SIG-M5 treated with dmso at 0.1 percent for 504 hours (cell line): ENCODE measurements at regions not wholly inside any gene's neighbourhood (a gene's known extent, or its start where the extent isn't known, plus 50 kb on each side); places are given as distances from the start of the nearest gene placed in this dataset.
A peak's percentile ranks its signal among the peaks of the same experiment; 100 is the strongest.

ENCODE experiments used
- DNase-seq: peaks from one replicate; lab custom pipeline; 2025; ENCODE audit not compliant: unreplicated experiment; lab: John Stamatoyannopoulos, UW

DNA sequence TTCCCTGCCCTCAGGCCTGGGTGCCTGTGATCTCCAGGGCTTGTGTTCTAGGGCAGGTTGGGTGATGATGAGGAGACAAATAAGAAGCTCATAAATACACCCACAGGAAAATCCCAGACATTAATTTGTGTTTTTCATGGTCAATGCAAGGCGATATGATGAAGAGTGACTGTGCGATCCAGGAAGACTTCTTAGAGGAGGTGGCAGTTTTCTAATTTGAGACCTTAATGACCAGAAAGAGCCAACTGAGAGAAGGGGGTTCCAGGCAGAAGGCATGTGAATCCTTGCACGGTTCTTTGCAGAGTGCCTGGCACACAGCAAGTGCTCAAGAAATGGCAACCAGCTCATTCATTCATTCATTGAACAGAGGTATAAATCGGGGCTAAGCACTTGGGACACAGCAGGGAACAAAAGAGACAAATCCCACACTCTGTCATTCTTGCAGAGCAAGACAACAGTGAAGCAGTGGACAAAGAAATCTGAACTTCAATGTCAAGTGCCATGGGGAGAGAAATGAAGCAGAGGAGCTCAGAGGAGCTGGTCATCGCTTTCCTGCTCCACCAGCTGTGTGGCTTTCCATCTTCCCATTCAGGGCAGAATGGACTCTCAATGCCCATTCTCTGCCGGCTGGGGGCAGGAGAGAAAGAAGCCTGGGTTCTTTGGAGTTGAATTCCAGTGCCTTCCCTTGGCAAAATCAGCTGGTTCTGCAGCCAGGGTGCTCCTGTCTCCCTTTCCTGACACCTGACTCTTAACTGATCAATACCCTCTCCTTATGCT, 128.3 kb downstream of the AACS start:
- no peak for DNase-seq

DNA sequence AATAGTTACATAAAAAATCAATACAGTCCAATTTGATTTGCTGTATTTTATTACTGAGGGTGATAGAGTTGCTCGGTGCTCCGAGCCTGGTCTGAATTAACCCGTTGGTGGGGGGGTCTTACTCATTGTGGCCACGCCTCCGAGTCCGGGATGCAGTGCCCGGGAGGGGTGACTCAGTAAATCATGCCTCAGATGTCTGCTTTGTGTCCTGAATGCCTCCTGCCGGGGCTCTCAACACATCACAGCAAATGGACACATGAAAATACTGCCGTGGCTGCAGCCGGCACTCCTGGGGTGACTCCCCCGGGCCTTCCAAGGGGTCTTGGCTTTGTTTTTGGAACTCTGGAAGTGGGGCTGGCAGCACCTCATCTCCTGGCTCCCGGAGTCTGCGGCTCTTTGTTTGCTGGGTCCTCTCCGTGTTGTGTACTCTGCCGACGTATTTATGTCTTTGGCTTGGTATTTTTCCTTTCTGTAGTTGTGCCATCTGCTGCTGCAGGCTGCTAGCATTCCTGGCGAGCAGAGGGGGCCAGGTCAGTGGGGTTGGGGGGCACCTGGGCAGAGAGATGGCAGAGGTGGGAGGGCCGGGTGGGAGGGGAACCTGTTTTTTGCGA, 129.0 kb downstream of the AACS start:
- no peak for DNase-seq

DNA sequence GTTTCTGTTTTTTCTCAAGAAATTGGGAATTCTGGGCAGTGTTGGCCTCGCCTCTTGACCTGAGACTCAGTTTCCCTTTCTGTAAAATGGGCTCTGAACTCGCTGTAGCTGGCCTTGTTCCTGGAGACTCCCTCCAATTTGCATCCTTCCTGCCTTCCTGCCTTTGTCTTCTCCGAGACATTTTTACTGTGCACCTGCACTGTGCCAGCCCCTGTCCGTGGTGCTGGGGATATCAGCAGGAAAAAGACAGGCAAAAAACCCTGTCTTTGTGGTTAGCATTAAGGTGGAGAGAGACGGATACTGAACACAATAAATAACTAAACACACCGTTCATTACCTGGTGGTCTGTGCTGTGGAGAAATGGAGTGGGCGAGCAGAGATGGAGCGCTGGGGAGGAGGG, 129.8 kb downstream of the AACS start:
- DNase-seq, result no peak

DNA sequence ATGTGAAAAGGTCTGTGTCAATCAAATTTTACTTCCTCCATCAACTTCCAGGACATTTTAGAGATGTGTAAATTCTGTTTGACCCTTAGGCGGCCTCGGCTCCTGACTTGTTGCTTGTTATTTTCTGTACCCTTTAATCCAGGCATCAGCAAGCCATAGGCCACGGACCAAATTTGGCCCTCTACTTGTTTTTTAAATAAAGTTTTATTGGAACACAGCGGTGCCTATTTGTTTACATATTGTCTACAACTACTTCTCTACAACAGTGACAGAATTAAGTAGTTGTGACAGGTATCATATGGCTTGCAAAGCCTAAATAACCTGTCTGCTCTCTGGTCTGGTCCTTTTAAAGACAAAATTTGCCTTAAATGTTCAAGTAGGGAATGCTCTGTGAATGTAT, 132.1 kb downstream of the AACS start:
- no peak for DNase-seq

DNA sequence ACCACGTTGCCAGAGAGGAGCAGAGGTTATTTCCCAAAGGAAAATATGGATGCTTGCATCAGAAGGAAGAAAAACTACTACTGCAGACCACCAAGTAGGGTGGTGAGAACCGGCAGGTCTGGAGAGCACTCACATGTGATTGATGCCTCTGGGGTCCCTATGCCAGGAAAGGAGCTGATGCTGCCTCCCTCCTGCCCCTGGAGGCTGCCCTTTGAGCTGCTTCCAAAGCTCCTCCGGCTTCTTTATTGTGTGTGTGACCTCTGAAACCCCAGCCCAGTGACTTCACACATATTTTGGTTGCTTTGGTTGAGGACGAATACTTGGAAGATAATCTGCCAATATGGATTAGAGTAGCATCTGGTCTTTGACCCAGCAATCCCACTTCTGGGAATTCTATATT, 133.4 kb downstream of the AACS start:
- no peak for DNase-seq

DNA sequence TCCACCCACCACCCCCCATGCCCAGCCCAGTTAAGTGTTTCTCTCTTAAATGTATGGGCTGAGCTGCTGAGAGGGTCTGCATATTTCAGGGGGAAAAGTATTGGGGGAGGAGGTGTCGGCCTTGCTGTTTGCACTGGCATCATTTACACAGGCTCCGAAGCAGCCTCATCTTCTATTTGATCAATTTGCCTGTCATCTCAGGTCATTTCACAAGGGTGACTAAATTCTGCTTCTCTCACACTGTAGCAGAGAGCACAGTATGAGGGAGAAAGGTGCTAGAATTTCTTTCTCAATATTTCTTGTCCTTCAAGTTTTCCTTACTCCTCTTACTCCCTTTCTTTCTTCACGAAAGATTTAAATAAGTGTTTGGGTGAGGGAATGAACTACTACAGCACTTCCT, 135.9 kb downstream of the AACS start:
- no peak for DNase-seq

DNA sequence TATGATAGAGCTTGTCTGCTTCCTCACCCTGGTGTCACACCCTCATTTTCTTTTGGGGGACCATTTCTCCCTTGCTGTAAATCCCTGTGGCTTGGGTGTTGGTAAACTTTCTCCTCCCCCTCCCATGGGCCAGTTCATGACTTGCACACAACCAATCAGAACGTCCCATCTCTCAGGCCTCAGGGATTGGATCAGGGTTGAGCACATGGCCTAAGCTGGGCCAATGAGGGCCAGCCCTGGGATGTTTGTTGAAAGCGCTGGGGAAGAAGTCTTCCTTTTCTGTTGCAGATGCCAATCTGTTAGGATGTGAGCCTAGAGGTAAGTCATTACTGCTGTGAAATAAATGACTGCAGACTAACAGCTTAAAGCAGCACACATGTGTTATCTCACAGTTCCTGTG, 136.7 kb downstream of the AACS start:
- DNase-seq, result no peak

DNA sequence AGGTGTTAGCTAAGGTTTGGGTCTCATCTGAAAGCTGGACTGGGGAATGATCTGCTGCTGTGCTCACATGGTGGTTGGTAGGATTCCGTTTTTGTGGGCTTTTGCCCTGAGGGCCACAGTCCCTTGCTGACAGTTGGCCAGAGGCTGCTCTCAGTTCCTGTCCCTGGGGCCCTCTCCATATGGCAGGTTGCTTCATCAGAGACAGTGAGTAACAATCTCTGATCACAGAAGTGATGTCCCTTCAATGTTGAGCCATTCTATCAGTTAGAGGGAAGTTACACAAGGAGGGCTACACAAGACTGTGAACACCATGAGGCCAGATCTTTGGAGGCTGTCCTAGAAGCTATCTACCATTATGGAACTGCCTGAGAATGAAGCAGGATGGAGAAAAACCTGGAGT, 137.2 kb downstream of the AACS start:
- DNase-seq, result peak; percentile 51

DNA sequence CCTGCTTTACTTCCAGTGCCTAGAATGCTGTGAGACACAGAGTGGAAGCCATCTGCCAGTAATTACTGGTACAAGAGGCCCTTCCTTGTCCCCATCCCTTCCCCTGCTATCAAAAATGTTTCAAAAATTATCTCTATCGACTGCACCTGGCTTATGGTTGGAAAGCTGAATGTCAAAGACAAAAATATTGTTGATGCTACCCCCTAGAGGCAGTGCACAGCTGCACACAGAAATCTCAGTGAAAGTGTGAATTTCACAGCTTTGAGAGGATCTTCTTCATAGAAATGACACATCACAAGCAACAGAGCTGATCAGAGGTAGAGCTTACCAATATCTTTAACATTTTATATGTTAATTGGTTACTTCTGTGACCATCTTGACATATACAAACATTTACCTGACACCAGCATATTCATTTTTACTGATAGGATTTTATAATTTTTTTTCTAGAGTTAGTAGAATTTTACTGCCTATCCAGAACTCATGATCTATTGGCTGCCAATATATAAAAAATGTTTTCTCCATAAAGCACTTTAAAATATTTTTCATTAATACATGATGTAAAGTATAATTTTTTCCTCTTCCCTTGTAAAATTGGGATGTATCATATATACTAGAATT, 138.0 kb downstream of the AACS start:
- no peak for DNase-seq

DNA sequence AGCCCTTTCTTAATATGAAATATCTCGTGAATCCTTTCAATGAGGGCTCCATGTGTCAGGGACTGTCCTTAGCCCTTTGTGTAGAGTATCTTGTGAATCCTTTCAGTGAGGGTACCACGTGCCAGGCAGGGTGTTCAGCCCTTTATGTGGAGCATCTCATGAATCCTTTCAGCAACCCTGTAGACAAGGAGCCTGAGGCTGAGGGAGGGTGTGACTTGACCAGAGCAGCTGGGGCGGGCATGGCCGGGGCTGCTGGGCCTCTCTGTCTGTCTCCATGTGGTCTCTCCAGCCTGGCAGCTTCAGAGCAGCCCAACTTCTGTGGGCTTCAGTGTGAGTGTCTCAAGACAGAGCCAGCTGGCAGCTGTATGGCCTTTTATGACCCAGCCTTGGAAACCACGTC, 140.2 kb downstream of the AACS start:
- DNase-seq, result no peak

DNA sequence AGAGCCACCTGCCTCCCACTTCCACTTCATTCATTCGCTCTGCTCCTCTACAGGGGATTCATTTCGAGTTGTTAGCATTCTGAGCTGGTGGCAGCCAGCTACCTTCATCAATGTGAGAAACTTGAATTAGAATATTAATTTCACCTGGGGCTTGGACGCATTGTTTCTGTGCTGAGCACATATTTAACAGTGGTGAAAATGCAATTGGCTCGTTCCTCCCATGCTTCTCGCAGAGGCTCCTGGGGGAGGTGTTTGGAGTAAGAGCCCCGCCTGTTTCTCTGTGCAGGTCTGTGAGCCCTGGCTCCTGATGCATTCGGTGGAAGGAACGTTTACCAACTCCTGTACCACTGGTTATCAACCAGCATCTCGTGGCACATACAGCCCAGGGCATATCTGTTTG, 141.5 kb downstream of the AACS start:
- no peak for DNase-seq

DNA sequence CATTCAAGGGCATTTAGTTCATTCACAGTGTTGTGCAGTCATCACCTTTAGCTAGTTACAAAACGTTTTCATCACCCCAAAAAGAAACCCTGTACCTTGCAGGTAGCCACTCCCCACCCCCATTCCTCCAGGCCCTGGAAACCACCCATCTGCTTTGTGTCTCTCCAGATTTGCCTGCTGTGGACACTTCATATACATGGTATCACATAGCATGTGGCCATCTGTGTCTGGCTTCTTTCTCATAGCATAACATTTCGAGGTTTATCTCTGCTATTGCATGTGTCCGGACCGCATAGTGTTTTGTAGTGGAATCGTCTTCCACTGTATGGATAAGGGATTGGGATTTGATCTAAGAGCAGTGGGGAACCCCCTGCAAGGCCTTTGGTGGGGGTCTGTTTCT, 143.1 kb downstream of the AACS start:
- no peak for DNase-seq

DNA sequence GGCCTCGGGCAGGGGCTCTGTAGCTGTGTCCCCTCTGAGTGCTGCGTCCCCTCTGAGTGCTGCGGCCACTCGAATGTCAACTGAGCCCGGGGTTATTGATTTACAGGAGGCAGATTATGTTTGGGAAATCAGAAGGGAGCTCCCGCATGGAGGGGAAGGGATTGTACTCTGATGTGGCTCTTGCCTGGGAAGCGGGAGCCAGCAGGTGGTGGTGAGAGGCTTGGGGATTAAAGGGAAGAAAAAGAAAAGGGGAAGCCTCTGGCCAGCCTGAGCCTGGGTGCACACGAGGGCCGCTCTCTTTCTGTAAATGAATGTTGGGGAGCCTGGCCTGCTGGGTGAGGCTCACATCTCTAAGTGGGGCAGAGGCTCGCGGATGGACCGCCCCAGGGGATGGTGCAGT, 143.7 kb downstream of the AACS start:
- no peak for DNase-seq

DNA sequence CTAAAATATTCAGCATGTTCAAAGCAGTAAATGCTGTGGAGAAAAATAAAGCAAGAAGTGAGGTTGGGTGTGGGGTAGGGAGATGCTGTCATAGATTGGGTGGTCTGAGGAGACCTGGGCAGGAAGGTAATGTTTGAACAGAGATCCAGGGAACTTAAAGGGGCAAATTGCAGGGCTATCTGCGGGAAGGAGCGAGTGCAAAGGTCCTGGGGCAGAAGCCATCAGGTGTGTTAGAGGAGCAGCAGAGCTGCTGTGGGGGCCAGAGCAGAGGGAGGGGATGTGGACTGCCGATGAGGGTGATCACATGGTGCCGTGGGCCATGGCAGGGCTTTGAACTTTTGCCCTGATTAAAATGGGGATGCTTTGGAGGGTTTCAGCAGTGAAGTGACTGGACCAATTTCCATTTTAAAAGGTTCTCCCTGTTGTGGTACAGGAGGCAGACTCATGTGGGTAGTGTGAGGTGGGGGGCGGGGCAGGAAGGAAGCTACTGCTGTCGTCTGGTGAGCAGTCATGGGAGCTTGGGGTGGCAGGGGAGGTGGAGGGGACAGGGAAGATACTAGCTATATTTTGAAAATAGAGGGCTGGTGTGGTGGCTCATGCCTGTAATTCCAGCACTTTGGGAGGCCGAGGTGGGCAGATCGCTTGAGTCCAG, 145.0 kb downstream of the AACS start:
- DNase-seq, result no peak

DNA sequence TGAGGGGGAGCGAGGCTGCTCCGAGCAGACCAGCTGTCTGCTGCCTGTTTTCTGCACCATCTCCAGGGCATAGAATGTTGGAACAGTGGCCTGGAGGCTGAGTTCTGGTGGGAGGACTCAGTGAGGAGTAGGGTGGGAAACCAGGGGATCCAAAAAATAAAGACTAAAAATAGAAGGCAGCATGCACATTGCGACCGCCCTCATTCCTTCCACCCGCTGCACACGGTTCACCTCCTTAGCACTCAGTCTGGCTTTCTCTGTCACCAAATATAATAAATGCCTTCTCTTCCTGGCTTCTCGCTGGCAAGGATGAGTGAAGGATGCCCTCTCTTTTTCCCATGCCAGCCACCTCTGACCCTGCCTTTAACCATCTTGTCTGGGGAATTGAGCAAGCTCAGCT, 146.2 kb downstream of the AACS start:
- no peak for DNase-seq

DNA sequence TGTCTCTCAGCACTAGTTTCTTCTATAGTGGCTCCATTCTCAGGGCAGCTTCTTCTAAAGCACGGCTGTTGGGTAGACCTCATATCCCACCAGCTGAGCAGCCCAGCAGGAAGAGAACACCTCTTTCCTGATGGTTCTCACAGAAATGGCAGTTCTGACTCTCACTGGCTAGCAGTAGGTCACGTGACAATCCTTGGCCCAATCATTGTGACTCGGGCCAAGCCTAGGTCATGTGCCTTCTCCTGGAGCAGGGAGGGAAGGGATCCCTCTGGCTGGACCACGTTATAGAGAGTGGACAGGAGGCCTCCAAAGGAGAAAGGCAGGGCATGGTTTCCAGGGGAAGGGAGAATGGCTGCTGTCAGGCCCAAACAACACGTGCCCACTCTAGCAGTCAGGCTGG, 149.1 kb downstream of the AACS start:
- no peak for DNase-seq

DNA sequence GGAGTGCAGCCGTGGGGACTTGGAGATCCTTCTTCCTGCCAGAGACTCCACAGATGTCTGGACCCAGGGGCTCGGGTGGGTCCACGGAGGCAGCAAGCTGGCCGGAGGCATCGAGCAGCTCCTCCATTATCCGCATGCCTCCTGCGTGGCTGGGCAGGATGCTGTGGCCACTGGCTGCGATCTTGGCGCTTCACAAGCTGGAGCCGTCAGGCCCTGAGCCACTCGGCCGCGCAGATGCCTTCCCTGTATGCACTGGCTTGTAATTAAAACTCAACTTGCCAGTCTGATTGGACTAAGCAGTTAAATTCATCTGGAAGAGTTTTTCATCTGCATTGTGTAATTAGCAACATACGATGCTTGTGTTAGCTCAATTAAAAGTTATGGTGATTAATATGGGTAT, 151.5 kb downstream of the AACS start:
- DNase-seq, result no peak

DNA sequence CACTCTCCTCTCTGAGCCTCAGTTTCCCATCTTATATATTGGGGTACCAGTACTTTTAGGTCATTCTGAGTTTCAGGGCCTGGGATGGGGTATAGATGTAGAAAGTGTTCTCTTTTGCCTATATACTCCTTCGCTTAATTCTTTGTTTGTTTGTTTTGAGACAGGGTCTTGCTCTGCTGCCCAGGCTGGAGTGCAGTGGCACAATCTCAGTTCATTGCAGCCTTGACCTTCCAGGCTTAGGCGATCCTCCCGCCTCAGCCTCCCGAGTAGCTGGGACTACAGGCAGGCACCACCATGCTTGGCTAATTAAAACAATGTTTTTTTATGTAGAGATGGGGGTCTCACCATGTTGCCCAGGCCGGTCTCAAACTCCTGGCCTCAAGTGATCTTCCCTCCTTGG, 152.1 kb downstream of the AACS start:
- no peak for DNase-seq

DNA sequence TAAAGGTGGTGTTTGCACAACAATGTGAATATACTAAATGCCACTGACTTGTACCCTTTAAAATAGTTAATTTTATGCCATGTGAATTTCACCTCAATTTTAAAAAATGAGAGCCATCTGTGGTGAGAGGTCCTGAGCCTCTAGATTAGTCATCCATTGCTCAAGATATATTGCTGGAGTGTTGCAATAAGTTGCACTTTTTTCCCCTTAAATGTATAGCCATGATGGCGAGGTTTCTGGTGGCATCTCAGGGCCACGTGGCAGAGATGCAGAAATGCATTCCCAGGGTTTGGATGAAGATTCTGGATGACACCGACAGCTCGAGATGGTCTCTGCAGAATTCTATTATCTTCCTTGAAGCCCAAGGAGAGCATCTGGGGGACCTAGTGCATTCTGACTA, 153.7 kb downstream of the AACS start:
- peak; percentile 64 for DNase-seq

DNA sequence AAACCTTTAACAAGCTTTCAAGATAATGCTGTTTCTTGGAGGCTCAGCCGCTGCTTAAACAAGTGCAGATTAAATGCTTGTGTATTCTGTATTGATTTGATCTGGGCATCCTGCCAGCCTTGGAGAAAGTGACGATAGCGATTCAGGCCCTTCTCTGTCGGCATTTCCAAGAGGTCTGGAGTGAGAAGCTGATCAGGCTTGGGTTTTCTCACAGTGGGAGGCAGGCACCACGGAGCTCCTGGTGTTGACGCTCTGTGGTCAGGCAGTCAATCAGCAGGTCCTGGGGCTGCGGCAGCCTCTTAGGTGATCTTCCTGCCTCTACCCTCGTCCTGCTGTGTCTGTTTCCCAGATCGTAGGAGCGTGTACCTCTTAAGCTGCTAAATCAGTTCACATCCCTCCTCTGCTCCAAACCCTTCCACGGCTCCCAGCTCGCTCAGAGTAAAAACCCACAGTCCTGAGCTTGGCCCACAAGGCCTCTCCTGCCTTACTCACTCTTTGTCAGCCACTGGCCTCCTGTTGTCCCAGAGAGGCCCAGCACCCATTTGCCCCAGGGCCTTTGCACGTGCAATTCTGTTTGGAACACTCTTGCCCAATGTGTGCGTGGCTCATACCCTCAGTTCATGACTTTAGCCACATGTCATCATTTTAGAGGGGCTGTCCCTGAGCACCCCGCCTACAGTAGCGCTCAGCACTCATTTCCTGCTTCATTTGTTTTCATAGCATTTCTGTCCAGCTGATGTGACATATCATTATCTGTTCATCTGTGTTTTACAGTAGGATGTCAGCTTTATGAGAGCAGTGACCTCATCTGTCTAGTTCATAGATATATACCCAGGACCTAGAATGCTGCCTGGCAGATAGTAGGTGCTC, 155.4 kb downstream of the AACS start:
- no peak for DNase-seq

DNA sequence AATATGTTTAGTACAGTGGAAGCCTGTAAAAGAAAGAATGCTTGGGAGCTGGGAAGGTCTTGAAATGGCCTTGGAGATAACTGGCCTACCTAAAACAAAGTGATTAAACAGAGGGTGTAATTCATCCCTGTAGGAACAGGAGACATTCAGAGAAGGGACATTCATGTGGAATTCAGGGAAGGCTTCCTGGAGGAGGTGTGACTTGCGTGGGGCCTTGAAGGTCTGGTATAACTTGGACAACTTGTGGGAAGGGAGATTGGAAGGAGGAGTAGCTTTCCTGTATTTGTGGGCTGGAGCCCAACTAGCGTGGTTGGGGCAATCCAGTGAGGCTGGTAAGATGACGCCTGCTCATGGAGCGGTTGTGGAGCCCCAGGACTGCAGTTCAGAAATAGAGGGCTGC, 156.4 kb downstream of the AACS start:
- DNase-seq, result no peak
